ENCODE measurements at regions not wholly inside any gene's neighbourhood (a gene's known extent, or its start where the extent isn't known, plus 50 kb on each side); places are given as distances from the start of the nearest gene placed in this dataset.
"Not testable (repeated sequence)": the region's sequence is repeated elsewhere in the genome, so short reads cannot be mapped to it uniquely, and the experiment has no call there.

GRCh38 chr12:93979189-93979588 lies 169.2 kb upstream of the PLXNC1 start:
- DNase-seq, result peak in 2 of 5 donors; percentile 7 to 60

DNA sequence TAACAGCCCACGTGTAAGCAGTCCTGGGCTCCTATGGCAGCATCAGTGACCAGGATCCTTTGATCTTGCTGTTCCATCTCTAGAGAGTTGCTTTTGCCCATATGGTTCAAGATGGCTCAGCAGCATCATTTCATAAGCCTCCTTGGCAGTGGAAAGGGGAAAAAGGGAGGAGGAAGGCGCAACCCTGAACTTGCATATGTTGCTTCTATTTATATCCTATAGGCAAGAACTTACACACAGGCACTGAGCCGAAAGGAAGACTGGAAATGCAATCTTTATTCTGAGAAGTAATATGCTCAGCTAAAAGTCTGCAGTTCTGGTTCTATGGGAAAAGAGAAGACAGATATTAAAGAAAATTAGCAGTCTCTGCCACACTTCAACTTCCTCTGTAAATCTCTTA lies 167.7 kb upstream of the PLXNC1 start:
- no peak for DNase-seq

DNA sequence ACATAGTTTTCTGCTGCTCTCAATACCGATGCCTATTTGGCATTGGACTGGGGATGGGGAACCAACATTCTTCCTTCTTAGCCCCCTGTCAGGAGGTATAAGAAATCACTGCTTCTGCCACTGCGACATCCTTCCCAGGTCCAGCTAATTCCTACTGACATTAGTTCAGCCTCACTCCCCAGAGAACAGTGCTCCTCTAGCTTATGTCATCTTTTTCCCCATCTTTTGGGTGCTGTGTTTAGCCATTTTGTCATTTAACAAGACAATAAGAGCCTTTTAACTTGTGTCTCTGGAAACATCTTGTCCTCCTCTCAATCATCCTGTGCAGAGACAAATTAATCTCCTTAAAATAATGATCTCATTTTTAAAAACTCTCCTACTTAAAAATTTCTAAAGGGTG lies 167.0 kb upstream of the PLXNC1 start:
- DNase-seq, result no peak

- DNase-seq, result peak in 1 of 5 donors; percentile 60
Observed at GRCh38 chr12:93982771-93983315, 165.5 kb upstream of the PLXNC1 start.

- DNase-seq, result no peak
Observed at GRCh38 chr12:93984005-93984404, 164.4 kb upstream of the PLXNC1 start.

DNA sequence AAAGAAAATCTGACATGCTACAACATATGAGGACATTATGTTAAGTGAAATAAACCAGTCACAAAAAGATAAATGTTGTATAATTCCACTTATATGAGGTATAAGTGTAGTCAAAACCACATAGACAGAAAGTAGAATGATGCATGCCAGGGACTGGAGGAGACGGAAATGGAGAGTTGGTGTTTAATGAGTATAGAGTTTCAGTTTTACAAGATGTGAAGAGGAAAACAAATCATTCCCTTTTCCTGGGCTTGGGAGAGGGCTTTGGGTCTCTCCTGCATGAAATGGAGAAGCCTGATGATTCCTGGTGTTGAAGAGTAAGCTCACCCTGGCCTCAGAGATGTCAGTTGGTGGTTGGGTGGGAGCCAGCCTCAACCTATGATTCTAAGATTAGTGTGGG lies 158.4 kb upstream of the PLXNC1 start:
- DNase-seq, result no peak

GRCh38 chr12:93990832-93991803 lies 157.3 kb upstream of the PLXNC1 start:
- DNase-seq, result no peak

DNA sequence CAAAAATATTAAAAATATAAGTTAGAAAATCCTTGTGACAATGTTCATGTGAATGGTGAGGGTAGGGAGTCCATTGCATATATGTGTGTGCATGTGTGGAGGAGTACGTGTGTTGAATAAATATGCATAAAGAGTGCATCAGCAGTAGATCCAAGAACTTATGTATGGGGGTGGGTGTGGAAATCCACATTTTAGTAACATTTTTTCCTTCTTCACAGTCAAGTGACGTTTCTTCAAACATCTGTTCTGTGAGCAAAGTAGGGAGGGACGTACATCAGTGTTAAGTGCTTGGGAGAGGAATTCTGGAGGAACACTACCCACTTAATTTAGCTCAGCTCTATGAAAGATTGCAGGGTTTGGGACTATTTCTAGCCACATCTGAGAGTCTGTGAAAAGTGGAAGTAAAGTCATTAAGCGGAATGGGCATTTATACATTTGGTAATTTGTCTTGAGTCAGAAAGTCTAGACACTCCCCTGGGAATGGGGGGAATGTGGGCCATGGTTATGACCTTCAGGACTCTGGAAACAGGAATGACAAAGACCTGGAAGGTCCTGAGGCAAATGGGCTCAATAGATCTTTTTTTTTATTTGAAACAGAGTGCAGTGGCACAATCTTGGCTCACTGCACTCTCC lies 156.4 kb upstream of the PLXNC1 start:
- DNase-seq, result no peak

- DNase-seq, result no peak
Observed at GRCh38 chr12:93994721-93995120, 153.7 kb upstream of the PLXNC1 start.

- DNase-seq, result no peak
Observed at GRCh38 chr12:93996321-93996720, 152.1 kb upstream of the PLXNC1 start.

GRCh38 chr12:94001691-94002090 lies 146.7 kb upstream of the PLXNC1 start:
- DNase-seq, result no peak

GRCh38 chr12:94002925-94003324 lies 145.5 kb upstream of the PLXNC1 start:
- DNase-seq, result not testable (repeated sequence)

- DNase-seq, result peak in 4 of 5 donors; percentile 23 to 78 (median 46)
Observed at GRCh38 chr12:94007833-94008232, 140.5 kb upstream of the PLXNC1 start.

- DNase-seq, result no peak
Observed at GRCh38 chr12:94010307-94010706, 138.1 kb upstream of the PLXNC1 start.

DNA sequence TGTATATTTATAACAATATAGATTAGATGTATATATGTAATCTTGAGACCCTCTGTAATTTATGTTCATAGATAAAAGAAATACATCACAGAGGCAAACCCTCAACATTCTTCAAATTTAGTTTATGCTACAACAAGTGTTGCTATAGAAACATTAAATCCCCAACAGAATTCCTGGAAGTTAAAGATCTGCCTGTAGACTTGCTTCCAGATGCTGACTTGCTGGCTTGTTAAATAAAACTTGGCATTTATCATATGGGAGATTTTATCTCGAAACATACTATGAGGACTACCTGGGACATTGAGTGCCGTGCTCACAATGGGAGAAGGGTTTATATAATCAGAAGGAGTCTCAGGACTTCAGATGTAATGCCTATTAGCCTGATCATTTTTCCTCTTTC lies 136.3 kb upstream of the PLXNC1 start:
- no peak for DNase-seq

DNA sequence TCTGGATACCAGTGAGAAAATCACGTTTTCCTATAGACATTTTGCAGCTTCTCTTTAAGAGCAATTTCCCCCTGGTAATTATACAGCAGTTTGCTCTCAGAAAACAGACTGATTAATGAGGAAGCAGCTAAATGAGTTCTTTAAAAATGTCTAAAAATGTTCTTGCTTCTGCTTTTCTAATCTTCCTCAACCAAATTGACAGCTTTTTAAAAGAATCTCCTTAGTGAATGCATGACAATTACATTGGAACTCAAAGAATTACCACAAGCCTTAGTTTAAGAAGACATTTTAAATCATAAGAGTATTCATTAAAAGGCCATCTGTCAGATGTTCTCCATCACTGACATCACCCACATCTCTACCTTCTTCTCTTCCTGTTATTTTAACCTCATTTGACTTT lies 135.8 kb upstream of the PLXNC1 start:
- no peak for DNase-seq

- DNase-seq, result not testable (repeated sequence)
Observed at GRCh38 chr12:94017247-94017646, 131.1 kb upstream of the PLXNC1 start.

DNA sequence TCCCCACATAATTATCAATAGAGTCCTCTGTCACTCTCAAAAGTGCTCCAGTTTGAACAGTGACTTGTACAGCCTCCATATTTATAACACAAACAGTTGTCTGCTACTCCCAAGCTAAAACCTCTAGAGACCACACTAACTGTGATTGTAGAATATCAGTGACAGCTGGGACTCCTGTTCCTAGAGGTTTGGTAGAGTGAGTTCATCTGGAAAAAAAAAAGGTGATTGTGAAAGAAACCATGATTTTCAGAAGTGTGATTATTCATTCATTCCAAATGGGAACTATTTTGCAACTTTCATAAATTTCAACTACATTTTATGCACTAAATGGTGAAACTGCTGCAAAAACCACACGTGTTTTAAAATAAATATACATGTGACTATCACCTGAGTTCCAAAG lies 128.0 kb upstream of the PLXNC1 start:
- no peak for DNase-seq

- no peak for DNase-seq
Observed at GRCh38 chr12:94023879-94024278, 124.5 kb upstream of the PLXNC1 start.

GRCh38 chr12:94025068-94025467 lies 123.3 kb upstream of the PLXNC1 start:
- no peak for DNase-seq

DNA sequence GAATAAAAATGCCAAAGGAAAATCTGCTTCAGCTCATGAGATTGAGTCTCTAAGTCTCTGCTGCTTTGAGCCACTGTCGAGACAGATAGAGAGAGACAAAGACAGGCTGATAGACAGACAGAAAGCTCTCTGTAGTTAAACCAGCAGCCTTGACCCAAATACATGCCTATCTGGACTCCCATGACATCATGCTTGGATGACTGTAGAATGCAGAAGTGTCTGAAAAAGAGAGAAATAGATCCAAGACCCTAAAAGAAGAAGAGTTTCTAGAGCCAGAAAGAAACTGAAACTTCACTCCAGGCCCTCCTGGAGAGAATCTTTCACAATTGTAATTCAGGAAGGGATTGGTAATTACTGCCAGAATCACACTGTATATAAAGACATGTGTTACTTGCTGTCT lies 122.6 kb upstream of the PLXNC1 start:
- DNase-seq, result no peak

DNA sequence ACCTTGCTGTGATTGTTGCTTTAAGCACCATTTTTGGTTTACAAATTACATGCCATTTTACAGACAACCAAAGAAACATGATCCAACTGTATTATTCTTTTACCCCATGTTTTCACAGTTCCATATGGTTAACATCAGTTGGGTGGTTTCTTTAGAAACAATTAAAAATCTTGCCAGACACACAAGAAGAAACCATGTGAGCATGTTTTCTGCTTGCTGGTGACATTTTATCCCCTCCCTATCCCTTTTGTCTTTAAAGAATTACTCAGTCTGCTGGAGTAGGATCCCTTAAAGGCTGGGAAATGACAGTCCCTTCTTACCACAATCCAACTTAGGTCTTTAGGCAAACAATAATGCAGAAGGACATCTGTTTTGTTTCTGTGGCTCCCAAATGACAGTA lies 121.8 kb upstream of the PLXNC1 start:
- no peak for DNase-seq

DNA sequence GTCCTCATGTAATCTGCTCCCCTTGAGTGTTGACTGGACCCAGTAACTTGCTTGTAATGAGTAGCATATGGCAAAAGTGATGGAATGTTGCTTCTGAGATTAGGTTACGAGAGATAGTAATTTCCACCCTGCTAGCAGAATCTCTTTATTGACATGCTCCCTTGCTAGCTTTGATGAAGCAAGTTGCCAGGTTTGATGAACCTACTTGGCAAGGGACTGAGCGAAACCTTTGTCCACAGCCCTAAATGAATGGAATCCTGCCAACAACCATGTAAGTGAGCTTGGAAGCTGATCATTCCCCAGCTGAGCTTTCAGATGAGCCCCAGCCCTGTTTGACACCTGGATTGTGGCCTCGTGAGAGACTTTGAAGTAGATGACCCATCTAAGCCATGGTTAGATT lies 120.8 kb upstream of the PLXNC1 start:
- no peak for DNase-seq

DNA sequence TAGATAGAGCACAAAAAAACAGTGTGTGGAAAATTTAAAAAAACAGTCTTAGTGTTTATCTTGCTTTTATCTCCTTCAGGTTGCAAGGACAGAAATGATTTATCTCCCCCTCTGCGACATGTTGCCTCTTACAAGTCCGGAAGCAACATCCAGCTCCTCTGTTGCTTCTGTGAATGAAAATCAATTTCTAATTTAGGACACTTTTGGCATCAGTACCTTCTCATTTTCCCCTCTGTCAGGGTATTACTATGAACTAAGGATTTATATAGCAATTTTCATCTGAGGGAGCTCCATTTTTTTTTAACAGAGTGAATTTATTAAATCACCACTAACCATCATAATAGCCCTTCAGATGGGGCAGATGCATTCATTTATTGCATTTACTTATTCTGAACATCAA lies 116.6 kb upstream of the PLXNC1 start:
- DNase-seq, result no peak

Data from T-helper 1 cell (primary cell).